ENCODE measurements at regions not wholly inside any gene's neighbourhood (a gene's known extent, or its start where the extent isn't known, plus 50 kb on each side); places are given as distances from the start of the nearest gene placed in this dataset.

- Histone ChIP-seq H3K4me1 (no peaks in the 10 kb centered on the region), H3K9me3 (no peaks in the 10 kb centered on the region), H3K36me3 (no peaks in the 10 kb centered on the region), H3K27me3 (no peaks in the 10 kb centered on the region), H3K27ac (no peak overlapping the region), H3K4me3 (no peak overlapping the region)
- intact Hi-C loops (cut with DNase I; ENCODE audit: low total_unique reads): no loop called here
- no peak for DNase-seq (ENCODE audit: low spot score in 2 of 2)
- no peak for TF ChIP-seq POLR2A (IDR thresholded peaks at IDR 0.05)
- no peak for TF ChIP-seq POLR2AphosphoS5 (IDR thresholded peaks at IDR 0.05)
- TF ChIP-seq CTCF (IDR thresholded peaks at IDR 0.05): no peak
These were observed 164.8 kb downstream of the TNFSF18 start for GRCh38 chr1:172885971-172886370.

- no peaks in the 10 kb centered on the region for H3K36me3 ChIP-seq
- H3K4me1 ChIP-seq: no peaks in the 10 kb centered on the region
- H3K27me3 ChIP-seq: no peaks in the 10 kb centered on the region
- TF ChIP-seq CTCF (IDR thresholded peaks at IDR 0.05) (no peak), POLR2AphosphoS5 (IDR thresholded peaks at IDR 0.05) (no peak), POLR2A (IDR thresholded peaks at IDR 0.05) (no peak)
- intact Hi-C loops (cut with DNase I; ENCODE audit: low total_unique reads): no loop called here
- no peak overlapping the region for H3K4me3 ChIP-seq
- no peak overlapping the region for H3K27ac ChIP-seq
- no peak for DNase-seq (ENCODE audit: low spot score in 2 of 2)
- no peaks in the 10 kb centered on the region for H3K9me3 ChIP-seq
These were observed 163.6 kb downstream of the TNFSF18 start for GRCh38 chr1:172887162-172887561.

GRCh38 chr1:172893146-172893841 is 157.4 kb downstream of the TNFSF18 start:
- H3K4me3 ChIP-seq: no peak overlapping the region
- DNase-seq (ENCODE audit: low spot score in 2 of 2): no peak
- no peaks in the 10 kb centered on the region for H3K27me3 ChIP-seq
- H3K27ac ChIP-seq: no peak overlapping the region
- intact Hi-C loops (cut with DNase I; ENCODE audit: low total_unique reads): no loop called here
- H3K4me1 ChIP-seq: no peaks in the 10 kb centered on the region
- no peak for TF ChIP-seq POLR2A (IDR thresholded peaks at IDR 0.05)
- TF ChIP-seq POLR2AphosphoS5 (IDR thresholded peaks at IDR 0.05): no peak
- TF ChIP-seq CTCF (IDR thresholded peaks at IDR 0.05): no peak
- H3K9me3 ChIP-seq: no peaks in the 10 kb centered on the region
- no peaks in the 10 kb centered on the region for H3K36me3 ChIP-seq

GRCh38 chr1:172894349-172895049 is 156.2 kb downstream of the TNFSF18 start:
- H3K27ac ChIP-seq: no peak overlapping the region
- H3K27me3 ChIP-seq: no peaks in the 10 kb centered on the region
- TF ChIP-seq CTCF (IDR thresholded peaks at IDR 0.05) (no peak), POLR2AphosphoS5 (IDR thresholded peaks at IDR 0.05) (no peak), POLR2A (IDR thresholded peaks at IDR 0.05) (no peak)
- no peak for DNase-seq (ENCODE audit: low spot score in 2 of 2)
- no peaks in the 10 kb centered on the region for H3K9me3 ChIP-seq
- no peaks in the 10 kb centered on the region for H3K4me1 ChIP-seq
- H3K36me3 ChIP-seq: no peaks in the 10 kb centered on the region
- H3K4me3 ChIP-seq: no peak overlapping the region
- intact Hi-C loops (cut with DNase I; ENCODE audit: low total_unique reads): no loop called here

GRCh38 chr1:172895050-172895460 is 155.7 kb downstream of the TNFSF18 start:
- Histone ChIP-seq H3K4me1 (no peaks in the 10 kb centered on the region), H3K9me3 (no peaks in the 10 kb centered on the region), H3K4me3 (peak overlapping the region in 2 of 3 donors; percentile 5 to 29), H3K27ac (no peak overlapping the region), H3K36me3 (no peaks in the 10 kb centered on the region), H3K27me3 (no peaks in the 10 kb centered on the region)
- DNase-seq (ENCODE audit: low spot score in 2 of 2): no peak
- intact Hi-C loops (cut with DNase I; ENCODE audit: low total_unique reads): no loop called here
- TF ChIP-seq CTCF (IDR thresholded peaks at IDR 0.05) (no peak), POLR2AphosphoS5 (IDR thresholded peaks at IDR 0.05) (no peak), POLR2A (IDR thresholded peaks at IDR 0.05) (no peak)

All from breast epithelium (tissue), 4 donors.